Mesodermal cell (in vitro differentiated cells): ENCODE measurements at regions not wholly inside any gene's neighbourhood (a gene's known extent, or its start where the extent isn't known, plus 50 kb on each side); places are given as distances from the start of the nearest gene placed in this dataset.

ENCODE experiments used
- H3K27ac ChIP-seq: 2 replicates; pipeline ENCODE4 v1.7.0; 2013; ENCODE audit warnings: mild to moderate bottlenecking, low read depth, low read length, moderate library complexity; ENCODE audit not compliant: severe bottlenecking
- H3K36me3 ChIP-seq: 2 replicates; pipeline ENCODE4 v1.7.1; 2013; ENCODE audit warnings: mild to moderate bottlenecking, low read length, moderate library complexity; ENCODE audit not compliant: control insufficient read depth, insufficient read depth
- H3K4me1 ChIP-seq: one replicate; pipeline ENCODE4 v1.7.1; 2013; ENCODE audit warnings: mild to moderate bottlenecking, low read length; ENCODE audit not compliant: insufficient read depth, control insufficient read depth, poor library complexity, severe bottlenecking
- H3K4me3 ChIP-seq: 2 replicates; pipeline ENCODE4 v1.7.0; 2013; ENCODE audit warnings: low read length, control low read depth, mild to moderate bottlenecking; ENCODE audit not compliant: insufficient read depth, poor library complexity, severe bottlenecking; ENCODE audit errors: extremely low read depth
- H3K9me3 ChIP-seq: 2 replicates; pipeline ENCODE4 v1.7.1; 2013; ENCODE audit warnings: mild to moderate bottlenecking, low read length, moderate library complexity; ENCODE audit not compliant: control insufficient read depth
- WGBS, 2 experiments: methylation state at CpG; one replicate each; pipeline ENCODE4 v1.1.5; 2013; ENCODE audit warnings: missing lambda C conversion rate in 2 of 2; ENCODE audit not compliant: insufficient coverage in 2 of 2; 5-methylcytosine and 5-hydroxymethylcytosine counted together

GRCh38 chr11:33646629-33647028, 54.0 kb downstream of the C11orf91 start:
- Histone ChIP-seq H3K27ac (no peak overlapping the region), H3K4me1 (peaks cover 4% of the 10 kb centered on the region), H3K36me3 (peaks cover 3% of the 10 kb centered on the region), H3K9me3 (no peaks in the 10 kb centered on the region), H3K4me3 (no peak overlapping the region)
- 47 to 50% methylated on average over 2 of the region's 3 CpGs for WGBS, 2 experiments

GRCh38 chr11:33646168-33646567, 54.5 kb downstream of the C11orf91 start:
- Histone ChIP-seq H3K4me1 (no peaks in the 10 kb centered on the region), H3K36me3 (peaks cover 3% of the 10 kb centered on the region), H3K27ac (no peak overlapping the region), H3K4me3 (no peak overlapping the region), H3K9me3 (no peaks in the 10 kb centered on the region)
- WGBS, 2 experiments, result 85 to 92% methylated on average over 2 to 3 of the region's 4 CpGs

- H3K4me3 ChIP-seq, result no peak overlapping the region
- no peaks in the 10 kb centered on the region for H3K9me3 ChIP-seq
- WGBS, 2 experiments, result 89 to 94% methylated on average over 20 of the region's 20 CpGs
- no peaks in the 10 kb centered on the region for H3K4me1 ChIP-seq
- H3K36me3 ChIP-seq, result peaks cover 3% of the 10 kb centered on the region
- H3K27ac ChIP-seq, result no peak overlapping the region
These were observed 54.9 kb downstream of the C11orf91 start for GRCh38 chr11:33645686-33646085.

- WGBS, 2 experiments, result 73 to 80% methylated on average over 1 to 2 of the region's 3 CpGs
- Histone ChIP-seq H3K36me3 (peaks cover 3% of the 10 kb centered on the region), H3K9me3 (no peaks in the 10 kb centered on the region), H3K27ac (no peak overlapping the region), H3K4me3 (no peak overlapping the region), H3K4me1 (no peaks in the 10 kb centered on the region)
These were observed 57.3 kb downstream of the C11orf91 start for GRCh38 chr11:33643167-33643824.

GRCh38 chr11:33642461-33643166, 58.0 kb downstream of the C11orf91 start:
- Histone ChIP-seq H3K4me1 (no peaks in the 10 kb centered on the region), H3K36me3 (peaks cover 3% of the 10 kb centered on the region), H3K27ac (no peak overlapping the region), H3K9me3 (no peaks in the 10 kb centered on the region), H3K4me3 (no peak overlapping the region)
- 92 to 94% methylated on average over 5 to 7 of the region's 8 CpGs for WGBS, 2 experiments

- H3K9me3 ChIP-seq, result no peaks in the 10 kb centered on the region
- H3K4me3 ChIP-seq, result no peak overlapping the region
- peaks cover 3% of the 10 kb centered on the region for H3K36me3 ChIP-seq
- H3K27ac ChIP-seq, result no peak overlapping the region
- no peaks in the 10 kb centered on the region for H3K4me1 ChIP-seq
- WGBS, 2 experiments, result 62 to 93% methylated on average over 3 of the region's 8 CpGs
These were observed 59.8 kb downstream of the C11orf91 start for GRCh38 chr11:33640730-33641371.

- H3K36me3 ChIP-seq, result no peaks in the 10 kb centered on the region
- H3K9me3 ChIP-seq, result no peaks in the 10 kb centered on the region
- H3K27ac ChIP-seq, result no peak overlapping the region
- peaks cover 7% of the 10 kb centered on the region for H3K4me1 ChIP-seq
- H3K4me3 ChIP-seq, result no peak overlapping the region
- no CpG with 5 or more reads among the region's 1 CpG for WGBS, 2 experiments
These were observed 62.0 kb downstream of the C11orf91 start for GRCh38 chr11:33638608-33639007.

GRCh38 chr11:33636104-33636503, 64.5 kb downstream of the C11orf91 start:
- no peak overlapping the region for H3K27ac ChIP-seq
- WGBS, 2 experiments, result 93 to 100% methylated on average over 3 to 5 of the region's 6 CpGs
- H3K9me3 ChIP-seq, result no peaks in the 10 kb centered on the region
- H3K36me3 ChIP-seq, result no peaks in the 10 kb centered on the region
- H3K4me3 ChIP-seq, result no peak overlapping the region
- peaks cover 11% of the 10 kb centered on the region for H3K4me1 ChIP-seq

- Histone ChIP-seq H3K4me1 (peaks cover 11% of the 10 kb centered on the region), H3K4me3 (no peak overlapping the region), H3K9me3 (no peaks in the 10 kb centered on the region), H3K36me3 (no peaks in the 10 kb centered on the region), H3K27ac (no peak overlapping the region)
- WGBS, 2 experiments, result 96 to 98% methylated on average over 4 to 5 of the region's 5 CpGs
These were observed 65.5 kb downstream of the C11orf91 start for GRCh38 chr11:33635161-33635560.

- H3K36me3 ChIP-seq, result no peaks in the 10 kb centered on the region
- WGBS, 2 experiments, result 83 to 87% methylated on average over 7 of the region's 7 CpGs
- no peaks in the 10 kb centered on the region for H3K9me3 ChIP-seq
- H3K27ac ChIP-seq, result no peak overlapping the region
- H3K4me3 ChIP-seq, result no peak overlapping the region
- H3K4me1 ChIP-seq, result peaks cover 11% of the 10 kb centered on the region
These were observed 66.3 kb downstream of the C11orf91 start for GRCh38 chr11:33634291-33634834.
